H1 (cell line): ENCODE measurements at regions not wholly inside any gene's neighbourhood (a gene's known extent, or its start where the extent isn't known, plus 50 kb on each side); places are given as distances from the start of the nearest gene placed in this dataset.

Source experiments
- CTCF ChIA-PET: fragments of 300-600 bp; sonication (Branson Sonifier 250); formaldehyde crosslinking; loops from one replicate; lab custom pipeline; 2021; ENCODE audit not compliant: partially characterized antibody; lab: Charles Lee
- POLR2A ChIA-PET: fragments of 300-600 bp; sonication (Branson Sonifier 250); formaldehyde crosslinking; loops from one replicate; lab custom pipeline; 2021; ENCODE audit warnings: inconsistent platforms; ENCODE audit not compliant: partially characterized antibody; lab: Charles Lee
- DNase-seq, 2 experiments: peaks; one replicate each; pipeline versions ENCODE4 v3.0.0 to v3.0.0-alpha.2; 2010 to 2022; ENCODE audit warnings: low spot score in 2 of 2, low read depth in 1 of 2, mixed read lengths in 1 of 2
- FAIRE-seq: peaks from 2 replicates; lab custom pipeline; 2011; peaks lifted over from hg19 to GRCh38; lab: Jason Lieb, UNC
- H2AFZ ChIP-seq: 2 replicates; pipeline ENCODE4 v1.8.1; 2012; ENCODE audit warnings: low read length, inconsistent platforms
- H2AK5ac ChIP-seq: 2 replicates; pipeline ENCODE4 v1.6.1; 2013; ENCODE audit warnings: low read depth, low read length
- H2BK120ac ChIP-seq: replicated peaks from 2 replicates; pipeline ENCODE3; 2013; ENCODE audit warnings: low read depth, low read length, inconsistent platforms
- H2BK12ac ChIP-seq: 2 replicates; pipeline ENCODE4 v1.6.1; 2013; ENCODE audit warnings: low read depth, low read length
- H2BK15ac ChIP-seq: 2 replicates; pipeline ENCODE4 v1.6.1; 2013; ENCODE audit warnings: low read length
- H2BK20ac ChIP-seq: 2 replicates; pipeline ENCODE4 v1.6.1; 2013; ENCODE audit warnings: low read length
- H2BK5ac ChIP-seq: 2 replicates; pipeline ENCODE4 v1.6.1; 2013; ENCODE audit warnings: low read depth, low read length
- H3K14ac ChIP-seq: 2 replicates; pipeline ENCODE4 v1.6.1; 2013; ENCODE audit warnings: inconsistent platforms; ENCODE audit not compliant: insufficient read length
- H3K18ac ChIP-seq: 2 replicates; pipeline ENCODE4 v1.6.1; 2013; ENCODE audit warnings: low read length; ENCODE audit errors: extremely low read depth
- H3K23ac ChIP-seq: 2 replicates; pipeline ENCODE4 v1.6.1; 2013; ENCODE audit warnings: inconsistent platforms; ENCODE audit not compliant: insufficient read length
- H3K23me2 ChIP-seq: 2 replicates; pipeline ENCODE4 v1.6.1; 2013; ENCODE audit warnings: low read depth, low read length
- H3K27ac ChIP-seq: 2 replicates; pipeline ENCODE4 v1.6.1; 2011; ENCODE audit warnings: low read depth, low read length, inconsistent platforms
- H3K27me3 ChIP-seq, 4 experiments: replicated peaks in 1 of 4; 1 replicate in 1 of 4; 2 replicates in 3 of 4; pipeline versions ENCODE4 v1.6.1 to v1.8.1; 2011 to 2013; ENCODE audit warnings: low read length in 3 of 4, mild to moderate bottlenecking in 3 of 4, inconsistent platforms in 2 of 4, mixed read lengths in 2 of 4, moderate library complexity in 1 of 4; ENCODE audit not compliant: control insufficient read depth in 3 of 4, insufficient read depth in 3 of 4; ENCODE audit errors: extremely low read depth in 1 of 4
- H3K36me3 ChIP-seq, 4 experiments: 2 replicates each; pipeline versions ENCODE4 v1.6.1 to v1.8.1; 2011 to 2013; ENCODE audit warnings: mild to moderate bottlenecking in 4 of 4, low read length in 3 of 4, moderate library complexity in 2 of 4, control low read depth in 1 of 4, inconsistent platforms in 1 of 4; ENCODE audit not compliant: insufficient read depth in 4 of 4, control insufficient read depth in 2 of 4
- H3K4ac ChIP-seq: replicated peaks from 2 replicates; pipeline ENCODE3; 2013; ENCODE audit warnings: low read length, low read depth, mixed read lengths, inconsistent platforms; ENCODE audit not compliant: insufficient read length
- H3K4me1 ChIP-seq, 4 experiments: replicated peaks in 1 of 4; 1 replicate in 1 of 4; 2 replicates in 3 of 4; pipeline versions ENCODE4 v1.6.1 to v1.8.1; 2011 to 2013; ENCODE audit warnings: low read length in 3 of 4, inconsistent platforms in 2 of 4, mixed read lengths in 1 of 4; ENCODE audit not compliant: insufficient read depth in 4 of 4, control insufficient read depth in 3 of 4
- H3K4me2 ChIP-seq, 2 experiments: 2 replicates each; pipeline versions ENCODE4 v1.6.1 to v1.8.1; 2011 to 2013; ENCODE audit warnings: low read depth in 2 of 2, low read length in 2 of 2, control low read depth in 1 of 2, inconsistent platforms in 1 of 2, mild to moderate bottlenecking in 1 of 2; ENCODE audit not compliant: insufficient read depth in 1 of 2
- H3K4me3 ChIP-seq, 4 experiments: fragments of 200-600, 300-600 bp in 1 of 4; sonication (generic), shearing (Covaris generic), sonication (Bioruptor Twin) in 1 of 4; 2 replicates each; pipeline versions ENCODE4 v1.5.1 to v1.8.1; 2011 to 2016; ENCODE audit warnings: low read length in 4 of 4, low read depth in 3 of 4, control low read depth in 2 of 4, inconsistent platforms in 2 of 4, mild to moderate bottlenecking in 2 of 4, mixed read lengths in 1 of 4, moderate library complexity in 1 of 4; ENCODE audit not compliant: insufficient read depth in 2 of 4; ENCODE audit errors: extremely low read depth in 1 of 4
- H3K56ac ChIP-seq: replicated peaks from 2 replicates; pipeline ENCODE3; 2013; ENCODE audit warnings: low read depth, mild to moderate bottlenecking, mixed read lengths, low read length, inconsistent platforms; ENCODE audit not compliant: insufficient read length
- H3K79me1 ChIP-seq: 2 replicates; pipeline ENCODE4 v1.6.1; 2013; ENCODE audit warnings: low read depth, low read length, control low read depth
- H3K79me2 ChIP-seq, 2 experiments: 2 replicates each; pipeline versions ENCODE4 v1.6.1 to v1.8.1; 2012 to 2013; ENCODE audit warnings: low read length in 2 of 2, mild to moderate bottlenecking in 2 of 2, inconsistent platforms in 1 of 2; ENCODE audit not compliant: insufficient read depth in 2 of 2, control insufficient read depth in 1 of 2
- H3K9ac ChIP-seq, 4 experiments: replicated peaks in 1 of 4; 1 replicate in 1 of 4; 2 replicates in 3 of 4; pipeline versions ENCODE4 v1.6.1 to v1.8.1; 2011 to 2013; ENCODE audit warnings: low read depth in 3 of 4, low read length in 3 of 4, control low read depth in 2 of 4, mild to moderate bottlenecking in 2 of 4, moderate library complexity in 2 of 4, inconsistent platforms in 1 of 4; ENCODE audit errors: extremely low read depth in 1 of 4
- H3K9me3 ChIP-seq, 2 experiments: 2 replicates each; pipeline versions ENCODE4 v1.6.1 to v1.8.1; 2012 to 2013; ENCODE audit warnings: mild to moderate bottlenecking in 2 of 2, moderate library complexity in 2 of 2, control low read depth in 1 of 2, inconsistent platforms in 1 of 2, low read depth in 1 of 2, low read length in 1 of 2, mixed read lengths in 1 of 2; ENCODE audit not compliant: insufficient read depth in 2 of 2
- H4K20me1 ChIP-seq, 2 experiments: replicated peaks in 1 of 2; 2 replicates each; pipeline versions ENCODE3 to v1.8.1; 2011 to 2013; ENCODE audit warnings: inconsistent platforms in 2 of 2, low read length in 2 of 2, mild to moderate bottlenecking in 1 of 2; ENCODE audit not compliant: insufficient read depth in 2 of 2, control insufficient read depth in 1 of 2
- H4K5ac ChIP-seq: 2 replicates; pipeline ENCODE4 v1.6.1; 2013; ENCODE audit warnings: low read length, low read depth, mixed read lengths, inconsistent platforms; ENCODE audit not compliant: insufficient read length
- H4K8ac ChIP-seq: 2 replicates; pipeline ENCODE4 v1.8.0; 2013; ENCODE audit warnings: mild to moderate bottlenecking, moderate library complexity, low read length, inconsistent platforms; ENCODE audit not compliant: insufficient read depth; ENCODE audit errors: extremely low read depth
- H4K91ac ChIP-seq: replicated peaks from 2 replicates; pipeline ENCODE3; 2013; ENCODE audit warnings: low read length, mixed read lengths, inconsistent platforms; ENCODE audit not compliant: insufficient read length
- SAP30 ChIP-seq: fragments of 300-600 bp; sonication (generic); IDR thresholded peaks from 2 replicates; pipeline ENCODE4 v1.7.1; 2012; ENCODE audit warnings: low read length, moderate library complexity, mild to moderate bottlenecking, inconsistent platforms; ENCODE audit not compliant: insufficient read depth, insufficient replicate concordance
- WGBS, 2 experiments: shearing (Covaris generic) in 1 of 2; methylation state at CpG; one replicate each; pipeline versions ENCODE4 v1.1.6 to v1.1.7; 2013 to 2015; ENCODE audit warnings: low lambda C conversion rate in 2 of 2, mixed read lengths in 2 of 2, inconsistent platforms in 1 of 2, low coverage in 1 of 2, missing lambda C conversion rate in 1 of 2; ENCODE audit not compliant: insufficient replicate concordance in 2 of 2, insufficient coverage in 1 of 2, insufficient read length in 1 of 2; ENCODE audit errors: extremely low coverage in 1 of 2, missing lambda C conversion rate in 1 of 2; 5-methylcytosine and 5-hydroxymethylcytosine counted together

GRCh38 chr21:27477296-27477695 is 510.4 kb upstream of the ADAMTS5 start:
- no peak overlapping the region for H3K23ac ChIP-seq
- no peaks in the 10 kb centered on the region for H3K23me2 ChIP-seq
- no peak overlapping the region for H2BK15ac ChIP-seq
- no peak overlapping the region for H2AK5ac ChIP-seq
- H3K79me2 ChIP-seq: no peaks in the 10 kb centered on the region
- H3K4me1 ChIP-seq: no peaks in the 10 kb centered on the region
- no peak overlapping the region for H2BK120ac ChIP-seq
- no peak overlapping the region for H3K18ac ChIP-seq
- H2AFZ ChIP-seq: no peak overlapping the region
- DNase-seq (no peak), FAIRE-seq (no peak)
- no peak overlapping the region for H3K4me2 ChIP-seq
- H3K4ac ChIP-seq: no peak overlapping the region
- H4K91ac ChIP-seq: no peak overlapping the region
- H4K5ac ChIP-seq: no peak overlapping the region
- H2BK20ac ChIP-seq: no peak overlapping the region
- no peaks in the 10 kb centered on the region for H3K79me1 ChIP-seq
- CTCF ChIA-PET: interaction anchor here (1.3 kb wide), 1 partner anchor 247 kb away, joined by 4 read pairs; no protein-coding TSS in a partner anchor
- WGBS, 2 experiments: 84% methylated on average over 2 of the region's 2 CpGs; no CpG with 5 or more reads in 1 of the 2 experiments
- H4K8ac ChIP-seq: no peak overlapping the region
- TF ChIP-seq SAP30: no peak
- H3K36me3 ChIP-seq: no peaks in the 10 kb centered on the region
- H4K20me1 ChIP-seq: no peaks in the 10 kb centered on the region
- H3K4me3 ChIP-seq: no peak overlapping the region
- POLR2A ChIA-PET: no interaction called here
- no peak overlapping the region for H2BK5ac ChIP-seq
- H3K27ac ChIP-seq: no peak overlapping the region
- H2BK12ac ChIP-seq: no peak overlapping the region
- H3K56ac ChIP-seq: no peak overlapping the region
- no peaks in the 10 kb centered on the region for H3K27me3 ChIP-seq
- no peak overlapping the region for H3K9ac ChIP-seq
- no peaks in the 10 kb centered on the region for H3K9me3 ChIP-seq
- H3K14ac ChIP-seq: no peak overlapping the region
